Stomach (tissue), 8 donors: ENCODE measurements at regions not wholly inside any gene's neighbourhood (a gene's known extent, or its start where the extent isn't known, plus 50 kb on each side); places are given as distances from the start of the nearest gene placed in this dataset.

Experiments
- DNase-seq, 2 donors: peaks; one replicate each; pipeline versions ENCODE4 v3.0.0 to v3.0.0-alpha.2; 2013 to 2019
- H3K27ac ChIP-seq, 5 donors: fragments of 200-600 bp in 4 of 5; sonication (generic) in 4 of 5; one replicate each; pipeline ENCODE4 v1.5.1; 2013 to 2019; ENCODE audit warnings: mild to moderate bottlenecking in 1 of 5, moderate library complexity in 1 of 5
- H3K27me3 ChIP-seq, 3 donors: fragments of 200-600 bp; sonication (generic); one replicate each; pipeline ENCODE4 v1.5.1; 2017 to 2019; ENCODE audit warnings: mixed run types in 1 of 3
- H3K36me3 ChIP-seq, 4 donors: fragments of 200-600 bp; sonication (generic); 1 replicate in 3 of 4; 2 replicates in 1 of 4; pipeline ENCODE4 v1.5.1; 2016 to 2019
- H3K4me1 ChIP-seq, 4 donors: fragments of 200-600 bp; sonication (generic); one replicate each; pipeline ENCODE4 v1.5.1; 2016 to 2019
- H3K4me3 ChIP-seq, 4 donors: fragments of 200-600 bp; sonication (generic) in 3 of 4; one replicate each; pipeline ENCODE4 v1.5.1; 2016 to 2019; ENCODE audit warnings: mild to moderate bottlenecking in 1 of 4
- H3K9me3 ChIP-seq, 4 donors: fragments of 200-600 bp; sonication (generic); one replicate each; pipeline ENCODE4 v1.5.1; 2016 to 2019
- EP300 ChIP-seq: sonication (generic); formaldehyde crosslinking; IDR thresholded peaks from one replicate; pipeline ENCODE4 v1.6.1; 2017; ENCODE audit warnings: antibody characterized with exemption
- POLR2A ChIP-seq, 4 donors: fragments of 450-650 bp; IDR thresholded peaks; one replicate each; pipeline ENCODE4 v1.6.1; 2016; ENCODE audit warnings: antibody characterized with exemption in 4 of 4, control low read depth in 2 of 4, mild to moderate bottlenecking in 1 of 4, moderate library complexity in 1 of 4
- POLR2AphosphoS5 ChIP-seq, 3 donors: sonication (generic); formaldehyde crosslinking; IDR thresholded peaks; one replicate each; pipeline ENCODE4 v1.6.1; 2016; ENCODE audit warnings: antibody characterized with exemption in 3 of 3
- WGBS, 5 donors: extraction: QIAGEN DNeasy Blood & Tissue Kit in 3 of 5; methylation state at CpG; one replicate each; pipeline versions ENCODE4 v1.1.5 to v1.1.7; 2013 to 2018; 5-methylcytosine and 5-hydroxymethylcytosine counted together
- intact Hi-C: fragments of 100-400 bp; cut with DNase I; formaldehyde crosslinking; loops from one replicate; pipeline ENCODE4 v1.15.1; 2023; ENCODE audit warnings: low total_unique reads
- TF ChIP-seq, protein P1 (sequence below), 7 experiments: fragments of 450-650 bp in 4 of 7; fragments of 200-600 bp in 3 of 7; sonication (generic) in 3 of 7; IDR thresholded peaks; one replicate each; pipeline ENCODE4 v1.5.1; 2016 to 2019; ENCODE audit warnings: antibody characterized with exemption in 7 of 7, control low read depth in 2 of 7, mild to moderate bottlenecking in 1 of 7
- donor health status: healthy with polysubstance abuse.
- donor health status: Bipolar disorder and iron deficiency.
- donor health status: healthy.

DNA sequence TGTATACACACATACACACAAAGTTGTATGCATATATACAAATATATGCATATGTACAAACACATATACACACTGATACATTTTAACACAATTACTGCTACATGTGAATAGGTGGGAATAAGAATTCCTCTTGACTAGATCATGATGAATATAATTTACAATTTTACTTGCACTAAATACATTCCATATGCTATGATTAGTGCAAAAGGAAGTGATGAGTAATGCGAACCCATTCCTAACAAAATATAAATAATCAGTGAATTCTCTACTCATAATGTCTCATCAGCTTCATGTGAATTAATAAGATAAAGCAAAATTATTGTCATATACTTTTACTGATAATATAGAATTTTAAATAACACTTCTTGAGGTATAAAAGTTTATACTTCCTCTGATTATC is 1077.3 kb upstream of the PCDH10 start:
- H3K4me3 ChIP-seq = no peak overlapping the region
- intact Hi-C loops = no loop called here
- H3K27me3 ChIP-seq = no peaks in the 10 kb centered on the region
- H3K27ac ChIP-seq = no peak overlapping the region
- TF ChIP-seq, protein P1, sequence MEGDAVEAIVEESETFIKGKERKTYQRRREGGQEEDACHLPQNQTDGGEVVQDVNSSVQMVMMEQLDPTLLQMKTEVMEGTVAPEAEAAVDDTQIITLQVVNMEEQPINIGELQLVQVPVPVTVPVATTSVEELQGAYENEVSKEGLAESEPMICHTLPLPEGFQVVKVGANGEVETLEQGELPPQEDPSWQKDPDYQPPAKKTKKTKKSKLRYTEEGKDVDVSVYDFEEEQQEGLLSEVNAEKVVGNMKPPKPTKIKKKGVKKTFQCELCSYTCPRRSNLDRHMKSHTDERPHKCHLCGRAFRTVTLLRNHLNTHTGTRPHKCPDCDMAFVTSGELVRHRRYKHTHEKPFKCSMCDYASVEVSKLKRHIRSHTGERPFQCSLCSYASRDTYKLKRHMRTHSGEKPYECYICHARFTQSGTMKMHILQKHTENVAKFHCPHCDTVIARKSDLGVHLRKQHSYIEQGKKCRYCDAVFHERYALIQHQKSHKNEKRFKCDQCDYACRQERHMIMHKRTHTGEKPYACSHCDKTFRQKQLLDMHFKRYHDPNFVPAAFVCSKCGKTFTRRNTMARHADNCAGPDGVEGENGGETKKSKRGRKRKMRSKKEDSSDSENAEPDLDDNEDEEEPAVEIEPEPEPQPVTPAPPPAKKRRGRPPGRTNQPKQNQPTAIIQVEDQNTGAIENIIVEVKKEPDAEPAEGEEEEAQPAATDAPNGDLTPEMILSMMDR (IDR thresholded peaks at IDR 0.05) = no peak
- no peak for TF ChIP-seq POLR2A (IDR thresholded peaks at IDR 0.05)
- no peak for TF ChIP-seq EP300
- WGBS, 5 donors = 80 to 92% (median 85%) methylated on average over 1 of the region's 1 CpG
- H3K9me3 ChIP-seq = no peaks in the 10 kb centered on the region
- no peak for DNase-seq
- no peaks in the 10 kb centered on the region for H3K36me3 ChIP-seq
- no peaks in the 10 kb centered on the region for H3K4me1 ChIP-seq

DNA sequence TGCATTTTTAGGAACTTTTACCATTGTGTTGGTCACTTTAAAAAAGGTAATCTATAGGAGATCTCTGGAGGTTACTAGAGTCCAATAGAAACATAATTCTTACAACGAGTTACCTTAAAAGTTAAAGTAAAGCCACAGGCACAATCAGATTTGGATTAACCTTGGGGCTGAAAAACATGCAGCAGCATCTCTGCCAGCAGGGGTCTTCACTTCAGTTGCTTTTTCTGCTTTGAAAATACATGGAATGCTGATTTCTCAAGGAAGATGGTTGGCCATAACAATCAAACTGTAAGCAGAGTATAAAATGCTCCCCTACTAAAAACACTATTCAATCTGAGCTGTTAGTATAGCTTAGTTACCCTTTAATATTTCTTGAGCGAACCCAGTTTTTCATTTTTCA is 1072.3 kb upstream of the PCDH10 start:
- H3K9me3 ChIP-seq = no peaks in the 10 kb centered on the region
- TF ChIP-seq POLR2AphosphoS5 (IDR thresholded peaks at IDR 0.05) = no peak
- no peak for TF ChIP-seq EP300
- TF ChIP-seq, protein P1 (IDR thresholded peaks at IDR 0.05) = no peak
- TF ChIP-seq POLR2A (IDR thresholded peaks at IDR 0.05) = no peak
- no peaks in the 10 kb centered on the region for H3K36me3 ChIP-seq
- no peaks in the 10 kb centered on the region for H3K27me3 ChIP-seq
- DNase-seq = no peak
- H3K27ac ChIP-seq = no peak overlapping the region
- H3K4me1 ChIP-seq = no peaks in the 10 kb centered on the region
- WGBS, 5 donors = 80 to 84% (median 82%) methylated on average over 2 of the region's 2 CpGs
- intact Hi-C loops = no loop called here
- no peak overlapping the region for H3K4me3 ChIP-seq

DNA sequence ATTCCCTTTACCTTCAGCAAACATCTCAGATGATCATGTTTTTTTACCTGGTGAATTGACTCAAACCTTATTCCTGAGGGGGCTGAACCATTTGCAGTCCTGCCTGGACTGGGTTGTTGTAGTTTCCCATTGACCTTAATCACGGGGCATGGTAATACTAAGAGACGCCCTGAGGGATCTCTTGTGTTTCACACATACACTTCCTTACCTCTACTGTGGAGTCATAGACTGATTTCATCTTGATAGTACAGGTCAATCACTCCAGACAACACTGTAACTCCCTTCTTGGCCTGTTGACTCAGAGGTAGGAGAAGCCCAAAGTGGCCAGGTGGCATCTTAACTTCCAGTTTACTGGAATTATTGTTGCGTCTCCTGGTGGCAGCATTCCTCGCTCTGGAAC is 1064.0 kb upstream of the PCDH10 start:
- TF ChIP-seq POLR2AphosphoS5 (IDR thresholded peaks at IDR 0.05) = no peak
- TF ChIP-seq, protein P1 (IDR thresholded peaks at IDR 0.05) = no peak
- TF ChIP-seq EP300 = no peak
- TF ChIP-seq POLR2A (IDR thresholded peaks at IDR 0.05) = no peak
- no peak overlapping the region for H3K4me3 ChIP-seq
- WGBS, 5 donors = 69 to 96% (median 83%) methylated on average over 4 of the region's 4 CpGs
- DNase-seq = no peak
- peaks cover 0 to 7% (median 0%) of the 10 kb centered on the region in 4 donors for H3K9me3 ChIP-seq
- H3K4me1 ChIP-seq = no peaks in the 10 kb centered on the region
- H3K36me3 ChIP-seq = no peaks in the 10 kb centered on the region
- intact Hi-C loops = no loop called here
- no peaks in the 10 kb centered on the region for H3K27me3 ChIP-seq
- H3K27ac ChIP-seq = no peak overlapping the region

DNA sequence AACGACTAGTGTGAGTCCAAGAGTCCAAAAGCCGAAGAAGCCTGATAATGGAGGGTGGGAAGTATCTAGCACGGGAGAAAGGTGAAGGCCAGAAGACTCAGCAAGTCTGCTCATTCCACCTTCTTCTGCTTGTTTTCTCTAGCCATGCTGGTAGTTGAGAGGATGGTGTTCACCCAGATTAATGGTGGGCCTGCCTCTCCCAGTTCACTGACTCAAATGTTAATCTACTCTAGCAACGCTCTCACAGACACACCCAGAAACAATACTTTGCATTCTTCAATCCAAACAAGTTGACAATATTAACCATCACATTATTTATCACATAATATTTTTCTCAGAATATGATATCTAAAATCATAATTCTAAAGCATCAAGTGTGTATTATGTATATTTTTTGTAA is 1055.1 kb upstream of the PCDH10 start:
- TF ChIP-seq EP300 (no peak), POLR2AphosphoS5 (IDR thresholded peaks at IDR 0.05) (no peak), POLR2A (IDR thresholded peaks at IDR 0.05) (no peak)
- TF ChIP-seq, protein P1 (IDR thresholded peaks at IDR 0.05) = no peak
- H3K9me3 ChIP-seq = peaks cover 0 to 3% (median 0%) of the 10 kb centered on the region in 4 donors
- no peaks in the 10 kb centered on the region for H3K4me1 ChIP-seq
- H3K27ac ChIP-seq = no peak overlapping the region
- DNase-seq = no peak
- H3K4me3 ChIP-seq = no peak overlapping the region
- 59 to 85% (median 80%) methylated on average over 4 of the region's 4 CpGs for WGBS, 5 donors
- H3K27me3 ChIP-seq = no peaks in the 10 kb centered on the region
- intact Hi-C loops = no loop called here
- H3K36me3 ChIP-seq = no peaks in the 10 kb centered on the region
